ENCODE measurements at regions not wholly inside any gene's neighbourhood (a gene's known extent, or its start where the extent isn't known, plus 50 kb on each side); places are given as distances from the start of the nearest gene placed in this dataset.
A peak's percentile ranks its signal among the peaks of the same experiment; 100 is the strongest.

GRCh38 chr3:186413615-186414415 lies 51.8 kb upstream of the DGKG start:
- DNase-seq (ENCODE audit: low read depth in 2 of 3, low spot score in 2 of 3), result peak in 2 of 3 donors; percentile 8 to 36

GRCh38 chr3:186411994-186412393 lies 50.0 kb upstream of the DGKG start:
- DNase-seq (ENCODE audit: low read depth in 2 of 3, low spot score in 2 of 3), result no peak

Measured in hematopoietic multipotent progenitor cell (in vitro differentiated cells).